Adrenal gland (tissue), 5 donors: ENCODE measurements at regions not wholly inside any gene's neighbourhood (a gene's known extent, or its start where the extent isn't known, plus 50 kb on each side); places are given as distances from the start of the nearest gene placed in this dataset.
"Not testable (repeated sequence)": the region's sequence is repeated elsewhere in the genome, so short reads cannot be mapped to it uniquely, and the experiment has no call there.

Source experiments
- POLR2A ChIP-seq, 2 donors: fragments of 450-650 bp; IDR thresholded peaks; one replicate each; pipeline ENCODE4 v1.6.1; 2017; ENCODE audit warnings: antibody characterized with exemption in 2 of 2, mild to moderate bottlenecking in 2 of 2, moderate library complexity in 1 of 2
- TF ChIP-seq, protein P1 (sequence below), 6 experiments: fragments of 450-650 bp in 4 of 6; fragments of 200-600 bp in 2 of 6; sonication (generic) in 1 of 6; IDR thresholded peaks; 1 replicate in 5 of 6; 2 replicates in 1 of 6; pipeline versions ENCODE4 v1.5.1 to v1.8.0; 2016 to 2021; ENCODE audit warnings: antibody characterized with exemption in 6 of 6, mild to moderate bottlenecking in 2 of 6, moderate library complexity in 1 of 6
- donor health status: DM: no; HTN: no; CAD: no.

DNA sequence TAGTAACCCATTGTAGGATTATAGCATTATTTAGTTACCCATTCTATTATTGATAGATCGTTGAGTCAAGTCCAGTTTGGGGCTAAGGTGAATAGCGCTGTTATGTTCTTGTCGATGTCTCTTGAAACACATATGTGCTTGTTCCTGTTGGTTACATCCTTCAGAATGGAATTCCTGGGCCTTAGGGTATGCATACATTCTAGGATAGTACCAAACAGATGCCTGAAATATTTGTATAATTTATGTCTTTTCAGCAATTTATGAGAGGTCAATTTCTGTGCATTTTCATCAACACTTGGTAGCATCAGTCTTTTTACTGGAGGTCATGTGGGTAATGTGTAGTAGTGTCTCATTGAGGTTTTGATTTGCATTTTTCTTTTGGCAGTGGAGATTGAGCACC, 78.9 kb upstream of the ADORA2B start:
- TF ChIP-seq, protein P1, sequence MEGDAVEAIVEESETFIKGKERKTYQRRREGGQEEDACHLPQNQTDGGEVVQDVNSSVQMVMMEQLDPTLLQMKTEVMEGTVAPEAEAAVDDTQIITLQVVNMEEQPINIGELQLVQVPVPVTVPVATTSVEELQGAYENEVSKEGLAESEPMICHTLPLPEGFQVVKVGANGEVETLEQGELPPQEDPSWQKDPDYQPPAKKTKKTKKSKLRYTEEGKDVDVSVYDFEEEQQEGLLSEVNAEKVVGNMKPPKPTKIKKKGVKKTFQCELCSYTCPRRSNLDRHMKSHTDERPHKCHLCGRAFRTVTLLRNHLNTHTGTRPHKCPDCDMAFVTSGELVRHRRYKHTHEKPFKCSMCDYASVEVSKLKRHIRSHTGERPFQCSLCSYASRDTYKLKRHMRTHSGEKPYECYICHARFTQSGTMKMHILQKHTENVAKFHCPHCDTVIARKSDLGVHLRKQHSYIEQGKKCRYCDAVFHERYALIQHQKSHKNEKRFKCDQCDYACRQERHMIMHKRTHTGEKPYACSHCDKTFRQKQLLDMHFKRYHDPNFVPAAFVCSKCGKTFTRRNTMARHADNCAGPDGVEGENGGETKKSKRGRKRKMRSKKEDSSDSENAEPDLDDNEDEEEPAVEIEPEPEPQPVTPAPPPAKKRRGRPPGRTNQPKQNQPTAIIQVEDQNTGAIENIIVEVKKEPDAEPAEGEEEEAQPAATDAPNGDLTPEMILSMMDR (IDR thresholded peaks at IDR 0.05) = not testable (repeated sequence)
- TF ChIP-seq POLR2A (IDR thresholded peaks at IDR 0.05) = not testable (repeated sequence)
